A673 (cell line): ENCODE measurements at regions not wholly inside any gene's neighbourhood (a gene's known extent, or its start where the extent isn't known, plus 50 kb on each side); places are given as distances from the start of the nearest gene placed in this dataset.

Experiments used
- BruUV-seq: library from RNA; stranded (reverse); fragments of 400-500 nt; replicated peaks from 2 replicates; lab custom pipeline; 2021; lab: Mats Ljungman, UMichigan
- CTCF ChIA-PET: fragments of 300-600 bp; sonication (Branson Sonifier 250); formaldehyde crosslinking; loops from one replicate; lab custom pipeline; 2022; ENCODE audit warnings: antibody characterized with exemption; lab: Charles Lee
- POLR2A ChIA-PET: fragments of 300-600 bp; sonication (Branson Sonifier 250); formaldehyde crosslinking; loops from one replicate; lab custom pipeline; 2022; ENCODE audit warnings: antibody characterized with exemption; ENCODE audit not compliant: low non-redundant PET; lab: Charles Lee
- DNase-seq: peaks from one replicate; pipeline ENCODE4 v3.0.0-alpha.2; 2015; ENCODE audit warnings: low spot score
- H3K27ac ChIP-seq: fragments of 200-600 bp; sonication (generic); 2 replicates; pipeline ENCODE4 v1.5.1; 2016; ENCODE audit warnings: mixed run types, low read depth, mild to moderate bottlenecking, mixed read lengths, antibody characterized with exemption, low read length; ENCODE audit not compliant: poor library complexity, severe bottlenecking
- H3K27me3 ChIP-seq: fragments of 200-600 bp; sonication (generic); replicated peaks from 2 replicates; pipeline ENCODE4 v1.6.1; 2017; ENCODE audit warnings: mixed run types, low read depth, mild to moderate bottlenecking, mixed read lengths, antibody characterized with exemption, low read length; ENCODE audit not compliant: insufficient read depth, poor library complexity
- H3K36me3 ChIP-seq: fragments of 200-600 bp; sonication (generic); 2 replicates; pipeline ENCODE4 v1.6.1; 2016; ENCODE audit warnings: mixed run types, mild to moderate bottlenecking, mixed read lengths, antibody characterized with exemption, low read length; ENCODE audit not compliant: insufficient read depth, poor library complexity, severe bottlenecking
- H3K4me1 ChIP-seq: fragments of 200-600 bp; sonication (generic); 2 replicates; pipeline ENCODE4 v1.6.1; 2017; ENCODE audit warnings: mixed run types, mild to moderate bottlenecking, mixed read lengths, antibody characterized with exemption, low read length; ENCODE audit not compliant: insufficient read depth, poor library complexity, severe bottlenecking
- H3K4me3 ChIP-seq: fragments of 200-600 bp; sonication (generic); 2 replicates; pipeline ENCODE4 v1.5.1; 2016; ENCODE audit warnings: low read depth, mixed run types, mild to moderate bottlenecking, mixed read lengths, low read length; ENCODE audit not compliant: poor library complexity, severe bottlenecking
- H3K9me3 ChIP-seq: fragments of 200-600 bp; sonication (generic); 2 replicates; pipeline ENCODE4 v1.6.1; 2016; ENCODE audit warnings: mixed run types, low read depth, mild to moderate bottlenecking, mixed read lengths, antibody characterized with exemption, low read length; ENCODE audit not compliant: poor library complexity, severe bottlenecking
- EZH2 ChIP-seq: fragments of 200-600 bp; sonication (generic); IDR thresholded peaks from 2 replicates; pipeline ENCODE4 v1.6.1; 2017; ENCODE audit warnings: borderline replicate concordance, low read depth, mild to moderate bottlenecking, mixed read lengths, antibody characterized with exemption, low read length; ENCODE audit not compliant: poor library complexity, severe bottlenecking
- intact Hi-C: fragments of 100-400 bp; cut with micrococcal nuclease; formaldehyde crosslinking; loops from one replicate; pipeline ENCODE4 v1.10.0; 2022; ENCODE audit not compliant: unreplicated experiment
- TF ChIP-seq, protein P1 (sequence below): fragments of 300-800, 200-600 bp; sonication (generic); conservative IDR thresholded peaks from 2 replicates; pipeline ENCODE4 v1.5.1; 2017; ENCODE audit warnings: low read depth, mild to moderate bottlenecking, antibody characterized with exemption, low read length, moderate library complexity, mixed read lengths

DNA sequence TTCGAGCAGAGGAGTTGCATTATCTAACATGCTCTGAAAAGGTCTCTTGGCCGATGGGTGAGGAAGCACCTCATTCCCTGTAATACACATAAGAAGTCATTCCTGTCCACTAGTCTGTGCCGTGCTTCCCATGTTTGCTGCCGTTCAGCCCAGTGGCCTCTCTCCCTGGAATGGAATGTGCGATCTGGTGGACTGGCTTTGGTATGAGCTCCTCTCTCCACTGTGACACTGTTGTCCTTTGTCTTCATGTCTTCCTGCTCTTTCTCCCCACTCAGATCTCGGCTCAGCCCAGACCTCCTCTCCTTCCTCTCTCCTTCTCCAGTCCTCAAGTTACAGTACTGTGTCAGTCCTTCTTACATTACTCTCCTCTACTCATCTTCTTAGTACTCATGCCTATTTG lies 192.8 kb upstream of the KLF6 start:
- POLR2A ChIA-PET, result no interaction called here
- Histone ChIP-seq H3K27ac (no peak overlapping the region), H3K9me3 (no peaks in the 10 kb centered on the region), H3K27me3 (no peaks in the 10 kb centered on the region), H3K4me3 (no peak overlapping the region), H3K4me1 (no peaks in the 10 kb centered on the region), H3K36me3 (no peaks in the 10 kb centered on the region)
- CTCF ChIA-PET, result no interaction called here
- TF ChIP-seq EZH2, result no peak
- TF ChIP-seq, protein P1, sequence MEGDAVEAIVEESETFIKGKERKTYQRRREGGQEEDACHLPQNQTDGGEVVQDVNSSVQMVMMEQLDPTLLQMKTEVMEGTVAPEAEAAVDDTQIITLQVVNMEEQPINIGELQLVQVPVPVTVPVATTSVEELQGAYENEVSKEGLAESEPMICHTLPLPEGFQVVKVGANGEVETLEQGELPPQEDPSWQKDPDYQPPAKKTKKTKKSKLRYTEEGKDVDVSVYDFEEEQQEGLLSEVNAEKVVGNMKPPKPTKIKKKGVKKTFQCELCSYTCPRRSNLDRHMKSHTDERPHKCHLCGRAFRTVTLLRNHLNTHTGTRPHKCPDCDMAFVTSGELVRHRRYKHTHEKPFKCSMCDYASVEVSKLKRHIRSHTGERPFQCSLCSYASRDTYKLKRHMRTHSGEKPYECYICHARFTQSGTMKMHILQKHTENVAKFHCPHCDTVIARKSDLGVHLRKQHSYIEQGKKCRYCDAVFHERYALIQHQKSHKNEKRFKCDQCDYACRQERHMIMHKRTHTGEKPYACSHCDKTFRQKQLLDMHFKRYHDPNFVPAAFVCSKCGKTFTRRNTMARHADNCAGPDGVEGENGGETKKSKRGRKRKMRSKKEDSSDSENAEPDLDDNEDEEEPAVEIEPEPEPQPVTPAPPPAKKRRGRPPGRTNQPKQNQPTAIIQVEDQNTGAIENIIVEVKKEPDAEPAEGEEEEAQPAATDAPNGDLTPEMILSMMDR, result no peak
- no peak for DNase-seq
- no TSS peak for BruUV-seq
- intact Hi-C loops, result no loop called here

DNA sequence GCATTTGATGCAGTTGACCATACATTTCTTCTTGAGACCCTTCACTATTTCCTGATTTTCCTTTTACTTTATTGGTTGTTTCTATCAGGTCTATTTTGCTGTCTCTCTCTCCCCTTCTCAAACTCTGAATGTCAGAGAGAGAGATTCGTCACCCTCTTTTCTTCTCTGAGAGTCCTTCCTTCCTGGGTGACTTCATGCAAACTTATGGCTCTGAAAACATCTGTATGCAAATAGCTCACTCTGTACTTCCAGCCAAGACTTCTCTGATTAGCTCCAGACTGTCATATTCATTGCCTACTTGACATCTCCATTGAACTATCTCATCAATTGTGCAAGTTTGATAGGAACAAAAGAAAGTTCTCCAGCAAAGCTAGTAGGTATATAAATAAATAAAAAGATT lies 191.7 kb upstream of the KLF6 start:
- intact Hi-C loops, result no loop called here
- Histone ChIP-seq H3K4me1 (no peaks in the 10 kb centered on the region), H3K4me3 (no peak overlapping the region), H3K36me3 (no peaks in the 10 kb centered on the region), H3K9me3 (no peaks in the 10 kb centered on the region), H3K27me3 (no peaks in the 10 kb centered on the region), H3K27ac (no peak overlapping the region)
- CTCF ChIA-PET, result no interaction called here
- TF ChIP-seq, protein P1, result no peak
- no peak for TF ChIP-seq EZH2
- no peak for DNase-seq
- BruUV-seq, result no TSS peak
- POLR2A ChIA-PET, result no interaction called here

DNA sequence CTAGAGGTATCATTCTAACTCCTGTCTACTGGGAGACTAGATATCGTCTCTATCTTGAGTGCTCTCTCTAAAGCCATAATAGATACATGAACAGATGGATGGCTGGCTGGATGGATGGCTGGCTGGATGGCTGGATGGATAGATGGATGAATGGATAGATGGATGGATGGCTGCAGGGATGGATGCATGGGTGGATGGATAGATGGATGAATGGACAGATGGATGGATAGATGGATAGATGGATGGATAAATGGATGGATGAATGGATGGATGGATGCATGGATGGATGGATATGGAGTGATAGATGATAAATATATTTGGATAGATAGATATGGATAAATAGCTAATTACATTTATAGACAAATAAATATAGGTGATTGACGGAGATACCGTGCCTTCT lies 191.2 kb upstream of the KLF6 start:
- Histone ChIP-seq H3K36me3 (no peaks in the 10 kb centered on the region), H3K27me3 (no peaks in the 10 kb centered on the region), H3K27ac (no peak overlapping the region), H3K4me1 (no peaks in the 10 kb centered on the region), H3K9me3 (no peaks in the 10 kb centered on the region), H3K4me3 (no peak overlapping the region)
- DNase-seq, result no peak
- ChIA-PET POLR2A (no interaction called here), CTCF (no interaction called here)
- intact Hi-C loops, result no loop called here
- BruUV-seq, result no TSS peak
- TF ChIP-seq EZH2, result no peak
- TF ChIP-seq, protein P1, result no peak
